ENCODE measurements at regions not wholly inside any gene's neighbourhood (a gene's known extent, or its start where the extent isn't known, plus 50 kb on each side); places are given as distances from the start of the nearest gene placed in this dataset.

GRCh38 chr9:13590996-13591395, 311.5 kb upstream of the MPDZ start:
- TF ChIP-seq CTCF (IDR thresholded peaks at IDR 0.05; ENCODE audit: insufficient read depth, low read length): no peak
- no peak for TF ChIP-seq POLR2AphosphoS5 (IDR thresholded peaks at IDR 0.05; ENCODE audit: low read depth)
